Mesendoderm (in vitro differentiated cells): ENCODE measurements at regions not wholly inside any gene's neighbourhood (a gene's known extent, or its start where the extent isn't known, plus 50 kb on each side); places are given as distances from the start of the nearest gene placed in this dataset.

Experiments used
- DNase-seq: peaks from one replicate; pipeline ENCODE4 v3.0.0; 2013
- H2AK5ac ChIP-seq: 2 replicates; pipeline ENCODE4 v1.6.1; 2013; ENCODE audit warnings: low read length, inconsistent platforms
- H2BK120ac ChIP-seq: 2 replicates; pipeline ENCODE4 v1.6.1; 2013; ENCODE audit warnings: low read depth, mild to moderate bottlenecking, low read length, moderate library complexity, mixed read lengths
- H2BK15ac ChIP-seq: replicated peaks from 2 replicates; pipeline ENCODE4 v1.6.1; 2013; ENCODE audit warnings: low read depth, mild to moderate bottlenecking, moderate library complexity
- H2BK5ac ChIP-seq: 2 replicates; pipeline ENCODE4 v1.6.1; 2013; ENCODE audit warnings: low read length, inconsistent platforms
- H3K18ac ChIP-seq: 2 replicates; pipeline ENCODE4 v1.6.1; 2013; ENCODE audit warnings: mild to moderate bottlenecking, low read length, mixed read lengths
- H3K23ac ChIP-seq: one replicate; pipeline ENCODE4 v1.6.1; 2013; ENCODE audit warnings: low read length
- H3K27ac ChIP-seq: 2 replicates; pipeline ENCODE4 v1.5.1; 2013; ENCODE audit warnings: low read depth, mild to moderate bottlenecking, inconsistent platforms, low read length, moderate library complexity
- H3K27me3 ChIP-seq: 2 replicates; pipeline ENCODE4 v1.6.1; 2013; ENCODE audit warnings: low read length, control low read depth, mild to moderate bottlenecking, inconsistent platforms; ENCODE audit not compliant: insufficient read depth, poor library complexity
- H3K36me3 ChIP-seq: 2 replicates; pipeline ENCODE4 v1.6.1; 2013; ENCODE audit warnings: low read length, inconsistent platforms; ENCODE audit not compliant: control insufficient read depth, insufficient read depth
- H3K4ac ChIP-seq: one replicate; pipeline ENCODE4 v1.6.1; 2013; ENCODE audit warnings: low read depth, mild to moderate bottlenecking, low read length, moderate library complexity
- H3K4me1 ChIP-seq: 2 replicates; pipeline ENCODE4 v1.6.1; 2013; ENCODE audit warnings: low read depth, low read length, inconsistent platforms; ENCODE audit not compliant: control insufficient read depth
- H3K4me2 ChIP-seq: 2 replicates; pipeline ENCODE4 v1.6.1; 2013; ENCODE audit warnings: low read length
- H3K4me3 ChIP-seq: 2 replicates; pipeline ENCODE4 v1.5.1; 2013; ENCODE audit warnings: mild to moderate bottlenecking, low read length
- H3K56ac ChIP-seq: one replicate; pipeline ENCODE4 v1.6.1; 2013; ENCODE audit warnings: low read length
- H3K79me1 ChIP-seq: 2 replicates; pipeline ENCODE4 v1.6.1; 2013; ENCODE audit warnings: low read length, inconsistent platforms
- H3K79me2 ChIP-seq: 2 replicates; pipeline ENCODE4 v1.6.1; 2013; ENCODE audit warnings: mild to moderate bottlenecking, low read length; ENCODE audit not compliant: control insufficient read depth, insufficient read depth
- H3K9ac ChIP-seq: 2 replicates; pipeline ENCODE4 v1.6.1; 2013; ENCODE audit warnings: low read length, inconsistent platforms
- H4K5ac ChIP-seq: one replicate; pipeline ENCODE4 v1.6.1; 2013; ENCODE audit warnings: low read length
- H4K8ac ChIP-seq: one replicate; pipeline ENCODE4 v1.6.1; 2013; ENCODE audit warnings: low read depth, mild to moderate bottlenecking, control low read depth, low read length, moderate library complexity
- WGBS: extraction: QIAGEN DNeasy Blood & Tissue Kit; methylation state at CpG from one replicate; pipeline ENCODE4 v1.1.7; 2013; ENCODE audit warnings: low lambda C conversion rate, missing lambda C conversion rate; ENCODE audit not compliant: insufficient coverage; ENCODE audit errors: extremely low coverage; 5-methylcytosine and 5-hydroxymethylcytosine counted together

DNA sequence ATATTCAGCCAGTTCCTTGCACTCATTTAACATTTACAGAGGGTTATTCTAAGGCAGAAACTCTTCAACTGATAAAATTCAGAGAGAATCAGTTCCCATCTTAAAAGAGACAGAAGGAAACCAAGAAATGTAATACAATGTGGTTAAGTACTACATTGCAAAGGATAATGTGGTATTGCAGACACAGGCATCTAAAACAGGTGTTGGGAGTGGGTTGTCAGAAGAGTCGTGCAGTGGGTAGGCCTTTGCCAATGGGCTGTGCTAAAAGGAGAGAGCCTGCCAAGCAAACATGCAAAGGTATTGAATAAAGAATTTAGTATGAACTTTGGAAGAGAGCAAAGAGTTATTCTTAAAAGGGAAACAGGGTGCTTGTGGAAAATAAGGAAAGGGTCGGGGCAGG, 1044.4 kb upstream of the DIAPH2 start:
- no peak overlapping the region for H3K18ac ChIP-seq
- no peak for DNase-seq

DNA sequence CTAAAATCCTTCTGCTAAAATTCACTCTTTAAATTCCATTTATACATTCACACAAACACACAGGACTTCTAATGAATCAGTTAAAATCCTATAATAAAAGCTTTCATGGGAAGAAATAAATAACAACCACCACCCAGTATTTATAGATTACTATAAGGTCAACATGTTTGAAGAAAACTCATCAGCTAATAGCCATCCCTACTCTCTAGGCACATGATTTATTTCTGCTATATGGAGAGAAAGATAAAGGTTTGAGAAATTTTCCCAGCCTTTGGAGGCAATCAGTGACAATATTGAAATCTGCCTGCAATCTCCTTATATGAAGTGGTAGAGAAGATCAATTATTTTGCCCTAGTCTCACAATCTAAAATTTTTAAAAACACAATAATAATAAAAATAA, 1038.9 kb upstream of the DIAPH2 start:
- Histone ChIP-seq H3K4me1 (no peaks in the 10 kb centered on the region), H3K23ac (no peak overlapping the region)

More for the DNA sequence above, 1044.4 kb upstream of the DIAPH2 start:
- no peak overlapping the region for H2BK120ac ChIP-seq
- no peaks in the 10 kb centered on the region for H3K27me3 ChIP-seq
- no peak overlapping the region for H2AK5ac ChIP-seq
- no peaks in the 10 kb centered on the region for H3K79me1 ChIP-seq
- no peak overlapping the region for H3K4me2 ChIP-seq
- no peak overlapping the region for H3K23ac ChIP-seq
- no peak overlapping the region for H4K8ac ChIP-seq
- WGBS: no CpG with 5 or more reads among the region's 2 CpGs
- no peak overlapping the region for H4K5ac ChIP-seq
- H3K9ac ChIP-seq: no peak overlapping the region
- no peaks in the 10 kb centered on the region for H3K79me2 ChIP-seq
- no peak overlapping the region for H2BK5ac ChIP-seq
- H3K4me3 ChIP-seq: no peak overlapping the region
- no peak overlapping the region for H2BK15ac ChIP-seq
- no peak overlapping the region for H3K56ac ChIP-seq
- H3K4ac ChIP-seq: no peak overlapping the region
- no peaks in the 10 kb centered on the region for H3K36me3 ChIP-seq
- H3K4me1 ChIP-seq: no peaks in the 10 kb centered on the region
- no peak overlapping the region for H3K27ac ChIP-seq

DNA sequence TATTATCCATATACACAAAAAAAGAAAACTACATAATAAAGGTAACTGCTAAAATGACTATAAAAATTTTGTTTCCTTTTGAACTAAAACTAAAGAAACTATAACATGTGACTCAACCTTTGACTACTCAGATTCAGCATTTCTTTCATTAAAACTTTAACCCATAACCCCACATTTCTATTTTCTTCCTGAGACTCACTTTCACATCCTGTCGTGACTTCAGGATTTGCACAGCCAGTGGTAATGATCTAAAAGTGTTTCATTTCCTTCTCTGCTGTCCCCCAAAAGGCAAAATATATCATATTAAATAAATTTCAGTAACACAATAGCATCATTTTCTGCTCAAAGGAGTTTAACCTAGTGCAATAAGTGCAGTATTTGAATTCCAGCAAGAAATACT, 1022.4 kb upstream of the DIAPH2 start:
- Histone ChIP-seq H3K56ac (no peak overlapping the region), H3K4ac (no peak overlapping the region), H3K79me1 (no peaks in the 10 kb centered on the region), H3K4me2 (no peak overlapping the region), H3K9ac (no peak overlapping the region), H2BK15ac (no peak overlapping the region), H2BK120ac (no peak overlapping the region), H3K27me3 (no peaks in the 10 kb centered on the region), H2AK5ac (no peak overlapping the region), H3K79me2 (no peaks in the 10 kb centered on the region), H3K23ac (no peak overlapping the region), H4K8ac (no peak overlapping the region), H3K4me3 (no peak overlapping the region), H3K4me1 (no peaks in the 10 kb centered on the region), H3K27ac (no peak overlapping the region), H2BK5ac (no peak overlapping the region), H3K18ac (no peak overlapping the region), H3K36me3 (no peaks in the 10 kb centered on the region), H4K5ac (no peak overlapping the region)
- no peak for DNase-seq
- WGBS: no CpG with 5 or more reads among the region's 1 CpG

More for the DNA sequence above, 1038.9 kb upstream of the DIAPH2 start:
- H3K18ac ChIP-seq: no peak overlapping the region
- H3K9ac ChIP-seq: no peak overlapping the region
- no peak overlapping the region for H4K8ac ChIP-seq
- no peak for DNase-seq
- H3K27me3 ChIP-seq: no peaks in the 10 kb centered on the region
- no peak overlapping the region for H3K4me2 ChIP-seq
- H3K4me3 ChIP-seq: no peak overlapping the region
- H2BK120ac ChIP-seq: no peak overlapping the region
- H3K27ac ChIP-seq: no peak overlapping the region
- no peak overlapping the region for H2BK15ac ChIP-seq
- no peaks in the 10 kb centered on the region for H3K79me2 ChIP-seq
- H3K56ac ChIP-seq: no peak overlapping the region
- H3K36me3 ChIP-seq: no peaks in the 10 kb centered on the region
- no peak overlapping the region for H2AK5ac ChIP-seq
- H3K4ac ChIP-seq: no peak overlapping the region
- no peak overlapping the region for H4K5ac ChIP-seq
- H2BK5ac ChIP-seq: no peak overlapping the region
- H3K79me1 ChIP-seq: no peaks in the 10 kb centered on the region

DNA sequence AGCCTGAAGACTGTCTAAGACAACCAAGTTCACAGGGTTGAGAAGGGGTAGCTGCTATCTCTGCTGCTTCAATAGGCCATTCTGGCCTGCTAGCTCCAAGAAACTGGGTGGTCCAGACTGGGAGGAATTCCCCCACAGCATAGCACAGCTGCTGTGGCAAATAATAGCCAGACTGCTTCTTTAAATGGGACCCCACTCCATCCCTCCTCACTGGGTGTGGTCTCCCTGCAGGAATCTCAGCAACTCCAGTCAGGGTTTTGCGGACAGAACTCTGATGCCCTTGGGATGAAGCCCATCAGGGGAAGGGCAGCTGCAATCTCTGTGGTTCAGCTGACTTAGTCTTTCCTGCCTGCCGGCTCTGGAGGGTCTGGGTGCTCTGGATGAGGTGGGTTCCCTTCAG, 1018.6 kb upstream of the DIAPH2 start:
- H4K5ac ChIP-seq: no peak overlapping the region
- no peaks in the 10 kb centered on the region for H3K79me2 ChIP-seq

DNA sequence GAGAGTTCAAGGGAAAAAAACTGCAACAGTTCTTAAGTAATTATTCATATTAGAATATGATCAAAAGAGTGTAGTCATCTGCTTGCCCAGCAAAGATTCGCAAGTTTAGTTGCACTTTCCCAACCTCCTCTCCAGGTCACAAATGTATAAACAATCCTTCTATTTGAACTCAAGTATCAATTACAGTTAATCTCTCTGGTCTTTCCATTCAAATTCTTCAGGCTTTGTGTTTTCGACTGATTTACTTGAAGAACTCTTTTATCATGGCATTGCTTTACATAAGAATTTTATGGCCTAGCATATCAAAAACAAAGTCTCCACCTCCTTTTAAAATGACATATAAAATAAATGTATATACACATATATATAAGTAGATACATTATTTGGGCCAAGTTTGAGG, 1009.6 kb upstream of the DIAPH2 start:
- Histone ChIP-seq H4K8ac (no peak overlapping the region), H3K9ac (no peak overlapping the region), H2BK15ac (no peak overlapping the region), H3K27ac (no peak overlapping the region), H3K56ac (no peak overlapping the region), H3K4ac (no peak overlapping the region), H3K18ac (no peak overlapping the region), H3K79me1 (no peaks in the 10 kb centered on the region), H3K79me2 (no peaks in the 10 kb centered on the region), H2AK5ac (no peak overlapping the region), H3K27me3 (no peaks in the 10 kb centered on the region), H3K4me2 (no peak overlapping the region), H3K4me1 (no peaks in the 10 kb centered on the region), H3K36me3 (no peaks in the 10 kb centered on the region), H2BK120ac (no peak overlapping the region), H4K5ac (no peak overlapping the region), H3K23ac (no peak overlapping the region), H2BK5ac (no peak overlapping the region), H3K4me3 (no peak overlapping the region)
- WGBS: no CpG with 5 or more reads among the region's 2 CpGs
- DNase-seq: no peak

More for the DNA sequence above, 1018.6 kb upstream of the DIAPH2 start:
- no peak overlapping the region for H3K4ac ChIP-seq
- H3K23ac ChIP-seq: no peak overlapping the region
- no peak overlapping the region for H3K27ac ChIP-seq
- no peak overlapping the region for H3K9ac ChIP-seq
- no CpG with 5 or more reads among the region's 2 CpGs for WGBS
- no peaks in the 10 kb centered on the region for H3K27me3 ChIP-seq
- H2BK120ac ChIP-seq: no peak overlapping the region
- no peak for DNase-seq
- no peaks in the 10 kb centered on the region for H3K36me3 ChIP-seq
- no peak overlapping the region for H2BK5ac ChIP-seq
- H3K4me1 ChIP-seq: no peaks in the 10 kb centered on the region
- H3K79me1 ChIP-seq: no peaks in the 10 kb centered on the region
- no peak overlapping the region for H3K56ac ChIP-seq
- H3K4me2 ChIP-seq: no peak overlapping the region
- no peak overlapping the region for H2BK15ac ChIP-seq
- H3K4me3 ChIP-seq: no peak overlapping the region
- no peak overlapping the region for H2AK5ac ChIP-seq
- no peak overlapping the region for H3K18ac ChIP-seq
- no peak overlapping the region for H4K8ac ChIP-seq

DNA sequence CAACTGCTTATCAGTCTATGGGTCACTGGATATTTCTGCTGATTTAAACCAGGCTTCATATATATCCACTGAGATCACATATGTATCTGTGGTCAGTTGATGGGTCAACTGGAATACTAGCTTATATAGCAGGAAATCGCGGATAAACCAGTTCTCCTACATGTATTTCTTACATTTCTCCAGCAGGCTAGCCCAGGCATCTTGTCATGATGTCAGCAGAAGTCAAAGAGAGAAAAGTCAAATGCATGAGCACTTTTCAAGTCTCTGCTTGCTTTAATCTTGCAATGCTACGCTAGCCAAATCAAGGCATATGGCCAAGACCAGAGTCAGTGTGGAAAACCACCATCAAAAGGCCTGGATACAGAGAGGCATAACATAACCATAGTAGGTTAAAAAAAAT, 1008.8 kb upstream of the DIAPH2 start:
- H4K8ac ChIP-seq: no peak overlapping the region
- no peak overlapping the region for H3K27ac ChIP-seq
- H3K27me3 ChIP-seq: no peaks in the 10 kb centered on the region
- H4K5ac ChIP-seq: no peak overlapping the region
- no peaks in the 10 kb centered on the region for H3K79me2 ChIP-seq
- H2AK5ac ChIP-seq: no peak overlapping the region
- no peak overlapping the region for H3K56ac ChIP-seq
- H3K18ac ChIP-seq: no peak overlapping the region
- no peak overlapping the region for H3K9ac ChIP-seq
- DNase-seq: peak; percentile 0
- no peaks in the 10 kb centered on the region for H3K36me3 ChIP-seq
- no peak overlapping the region for H3K4me3 ChIP-seq
- H3K4me1 ChIP-seq: no peaks in the 10 kb centered on the region
- no peak overlapping the region for H2BK120ac ChIP-seq
- H3K4ac ChIP-seq: no peak overlapping the region
- H3K4me2 ChIP-seq: no peak overlapping the region
- WGBS: no CpG with 5 or more reads among the region's 3 CpGs
- no peaks in the 10 kb centered on the region for H3K79me1 ChIP-seq
- no peak overlapping the region for H2BK5ac ChIP-seq
- H3K23ac ChIP-seq: no peak overlapping the region
- H2BK15ac ChIP-seq: no peak overlapping the region
